AG04449 (cell line): ENCODE measurements at regions not wholly inside any gene's neighbourhood (a gene's known extent, or its start where the extent isn't known, plus 50 kb on each side); places are given as distances from the start of the nearest gene placed in this dataset.

Experiments
- CTCF ChIA-PET: fragments of 350-600 bp; formaldehyde crosslinking; extraction: SDS; loops from one replicate; lab custom pipeline; 2021; ENCODE audit warnings: antibody characterized with exemption; lab: Yijun Ruan, JAX
- POLR2A ChIA-PET: fragments of 400-600, 350-600 bp; formaldehyde crosslinking; extraction: SDS; loops from one replicate; lab custom pipeline; 2020; ENCODE audit warnings: antibody characterized with exemption, inconsistent platforms; lab: Yijun Ruan, JAX
- DNase-seq: peaks from one replicate; pipeline ENCODE4 v3.0.0-alpha.2; 2010; ENCODE audit warnings: low read depth, low spot score
- H3K4me3 ChIP-seq: 2 replicates; pipeline ENCODE4 v1.5.1; 2011; ENCODE audit warnings: low read depth, mild to moderate bottlenecking, control low read depth, low read length
- CTCF ChIP-seq: IDR thresholded peaks from one replicate; pipeline ENCODE4 v1.5.1; 2011; ENCODE audit warnings: mild to moderate bottlenecking, moderate library complexity, low read length, control low read depth, inconsistent platforms; ENCODE audit not compliant: insufficient read depth; ENCODE audit errors: missing control alignments

- no peak for DNase-seq
- CTCF ChIA-PET, result interaction anchor here (2.0 to 3.3 kb wide), 2 partner anchors 12 to 26 kb away, joined by 5 to 9 read pairs; no protein-coding TSS in a partner anchor
- no peak overlapping the region for H3K4me3 ChIP-seq
- TF ChIP-seq CTCF, result no peak
- POLR2A ChIA-PET, result no interaction called here
These were observed 109.4 kb upstream of the RCN1 start for GRCh38 chr11:31981457-31981856.

DNA sequence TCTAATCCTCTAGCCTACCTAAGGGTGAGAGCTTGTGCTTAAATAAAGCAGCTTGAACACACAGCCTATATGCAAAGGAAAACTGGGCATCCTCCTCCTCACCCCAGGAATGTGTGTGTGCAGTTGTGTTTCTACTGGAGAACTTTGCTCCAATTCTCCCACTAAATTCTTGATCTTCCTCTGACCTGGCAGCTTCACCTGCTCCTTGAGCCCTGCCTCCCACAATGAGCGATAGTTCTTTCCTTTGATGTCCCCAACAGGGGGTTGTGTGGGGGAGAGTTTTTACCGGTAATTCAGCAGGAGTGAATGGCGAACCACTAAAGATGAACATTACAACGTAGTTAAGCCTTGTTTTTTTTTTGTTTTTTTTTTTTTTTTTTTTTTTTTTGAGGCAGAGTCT is 113.5 kb upstream of the RCN1 start:
- TF ChIP-seq CTCF, result no peak
- DNase-seq, result no peak
- CTCF ChIA-PET, result interaction anchor here (0.7 to 6.9 kb wide), 2 partner anchors 19 to 58 kb away, joined by 4 to 62 read pairs; no protein-coding TSS in a partner anchor
- POLR2A ChIA-PET, result no interaction called here
- no peak overlapping the region for H3K4me3 ChIP-seq

GRCh38 chr11:31974366-31975136 is 116.3 kb upstream of the RCN1 start:
- POLR2A ChIA-PET, result interaction anchor here (0.6 kb wide), 1 partner anchor 1064 kb away, joined by 3 read pairs; no protein-coding TSS in a partner anchor
- peak; percentile 38 for DNase-seq
- H3K4me3 ChIP-seq, result no peak overlapping the region
- TF ChIP-seq CTCF, result no peak
- CTCF ChIA-PET, result interaction anchor here (1.6 to 6.9 kb wide), 4 partner anchors 16 to 201 kb away, joined by 3 to 62 read pairs (median 6); no protein-coding TSS in a partner anchor

GRCh38 chr11:31973172-31973571 is 117.7 kb upstream of the RCN1 start:
- ChIA-PET POLR2A (no interaction called here), CTCF (interaction anchor here (1.1 to 6.9 kb wide), 5 partner anchors 15 to 202 kb away, joined by 3 to 62 read pairs (median 3); no protein-coding TSS in a partner anchor)
- no peak for TF ChIP-seq CTCF
- no peak overlapping the region for H3K4me3 ChIP-seq
- DNase-seq, result no peak

DNA sequence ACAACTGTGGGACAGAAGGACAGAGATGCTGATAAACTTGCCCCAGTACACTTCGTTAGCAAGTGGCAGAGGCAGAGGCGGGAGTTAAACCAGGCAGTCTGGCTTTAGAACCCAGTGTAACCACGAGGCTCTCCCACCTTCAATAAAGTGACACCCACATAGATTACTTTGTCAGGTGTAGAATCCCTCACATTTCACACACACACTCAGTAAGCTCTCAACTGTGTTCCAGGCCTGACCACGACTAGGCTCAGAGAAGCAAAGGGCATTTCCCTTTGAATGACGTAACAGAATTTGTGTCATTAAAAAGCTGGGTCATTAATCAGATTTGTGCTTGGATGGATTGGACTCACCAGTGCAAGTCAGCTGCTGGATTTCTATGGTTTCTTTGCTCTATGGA is 118.3 kb upstream of the RCN1 start:
- H3K4me3 ChIP-seq, result no peak overlapping the region
- no peak for DNase-seq
- ChIA-PET POLR2A (no interaction called here), CTCF (interaction anchor here (1.1 to 6.9 kb wide), 6 partner anchors 14 to 203 kb away, joined by 3 to 62 read pairs (median 4); no protein-coding TSS in a partner anchor)
- TF ChIP-seq CTCF, result no peak

DNA sequence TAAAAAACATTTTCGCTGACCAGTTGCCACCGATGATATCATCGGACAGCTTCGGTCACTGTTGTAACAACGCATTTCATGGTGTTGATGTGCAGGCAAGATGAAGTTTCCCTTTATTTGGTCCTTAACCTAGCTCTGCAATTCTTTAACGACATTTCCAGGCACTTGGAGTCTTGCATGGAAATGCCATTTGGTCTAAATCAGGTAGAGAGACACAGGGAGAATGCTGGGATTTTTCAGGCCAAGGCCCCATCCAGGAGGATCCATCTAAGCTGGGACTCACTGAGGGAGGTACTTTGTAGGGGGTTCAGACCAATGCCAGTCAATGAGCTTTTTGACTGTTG is 121.5 kb upstream of the RCN1 start:
- TF ChIP-seq CTCF, result no peak
- POLR2A ChIA-PET, result no interaction called here
- no peak for DNase-seq
- CTCF ChIA-PET, result interaction anchor here (0.7 to 4.8 kb wide), 7 partner anchors 11 to 207 kb away, joined by 3 to 80 read pairs (median 5); no protein-coding TSS in a partner anchor
- no peak overlapping the region for H3K4me3 ChIP-seq
